Bronchial epithelial cell (primary cell): ENCODE measurements at regions not wholly inside any gene's neighbourhood (a gene's known extent, or its start where the extent isn't known, plus 50 kb on each side); places are given as distances from the start of the nearest gene placed in this dataset.
A peak's percentile ranks its signal among the peaks of the same experiment; 100 is the strongest.
"Not testable (repeated sequence)": the region's sequence is repeated elsewhere in the genome, so short reads cannot be mapped to it uniquely, and the experiment has no call there.

Source experiments
- DNase-seq: peaks from one replicate; pipeline ENCODE4 v3.0.0-alpha.2; 2010; ENCODE audit warnings: low read depth
- FAIRE-seq: peaks from 2 replicates; lab custom pipeline; 2011; peaks lifted over from hg19 to GRCh38; lab: Jason Lieb, UNC
- H3K27me3 ChIP-seq: 2 replicates; pipeline ENCODE4 v1.5.1; 2011; ENCODE audit warnings: low read length; ENCODE audit not compliant: control insufficient read depth, insufficient read depth
- H3K36me3 ChIP-seq: 2 replicates; pipeline ENCODE4 v1.5.1; 2011; ENCODE audit warnings: low read length; ENCODE audit not compliant: control insufficient read depth, insufficient read depth
- H3K4me3 ChIP-seq: 2 replicates; pipeline ENCODE4 v1.5.1; 2011; ENCODE audit warnings: mild to moderate bottlenecking, low read depth, low read length, control low read depth
- CTCF ChIP-seq: IDR thresholded peaks from 2 replicates; pipeline ENCODE4 v1.5.1; 2011; ENCODE audit warnings: mild to moderate bottlenecking, moderate library complexity, low read length, control low read depth, inconsistent platforms; ENCODE audit not compliant: insufficient read depth, severe bottlenecking

GRCh38 chr9:124146031-124146561, 111.7 kb upstream of the NEK6 start:
- FAIRE-seq (no peak), DNase-seq (no peak)
- TF ChIP-seq CTCF: no peak
- no peaks in the 10 kb centered on the region for H3K27me3 ChIP-seq
- H3K4me3 ChIP-seq: no peak overlapping the region
- no peaks in the 10 kb centered on the region for H3K36me3 ChIP-seq

DNA sequence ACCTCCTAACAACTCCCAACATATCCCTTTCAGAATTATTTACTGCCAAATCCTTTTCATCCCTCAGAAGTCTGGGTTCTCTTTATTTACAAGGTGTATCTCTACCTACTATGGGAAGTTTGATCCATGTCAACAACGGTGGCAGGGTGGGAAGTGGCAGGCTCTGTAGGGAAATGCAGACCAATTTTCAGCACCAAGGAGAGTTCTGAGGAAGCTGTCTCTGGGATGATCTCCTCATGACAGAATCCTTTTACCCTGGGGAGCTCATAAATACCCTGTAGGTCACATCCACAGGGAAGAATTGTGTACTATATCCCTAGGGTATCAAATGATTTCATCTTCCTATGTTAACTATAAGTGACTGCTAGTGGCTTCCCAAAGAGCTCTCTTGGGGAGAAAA, 107.8 kb upstream of the NEK6 start:
- Histone ChIP-seq H3K36me3 (no peaks in the 10 kb centered on the region), H3K4me3 (no peak overlapping the region), H3K27me3 (no peaks in the 10 kb centered on the region)
- DNase-seq (peak; percentile 15), FAIRE-seq (no peak)
- TF ChIP-seq CTCF: no peak

DNA sequence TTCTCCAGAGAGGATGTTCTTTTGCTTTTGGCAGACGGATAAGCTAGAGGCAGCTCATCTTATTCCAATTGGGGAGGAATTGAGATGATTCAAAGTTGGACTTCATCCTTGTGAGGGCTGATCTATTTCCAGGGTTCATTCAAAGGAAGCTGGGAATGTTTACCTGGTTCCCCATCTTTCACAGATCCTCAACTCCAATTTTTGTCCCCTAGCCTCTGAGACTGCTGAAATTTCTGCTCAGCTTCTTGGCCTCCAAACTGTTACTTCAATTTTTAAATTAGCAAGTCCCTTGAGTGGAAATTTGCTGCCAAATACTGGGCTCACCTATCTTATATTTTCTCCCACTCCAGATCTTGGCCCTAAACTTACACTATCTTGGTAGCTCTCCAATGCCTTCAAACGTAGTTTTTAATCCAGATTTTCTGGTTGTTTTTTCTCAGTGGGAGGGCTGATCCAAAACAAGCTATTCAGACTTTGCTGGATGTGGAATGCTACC, 93.9 kb upstream of the NEK6 start:
- DNase-seq (no peak), FAIRE-seq (no peak)
- TF ChIP-seq CTCF: no peak
- Histone ChIP-seq H3K27me3 (no peaks in the 10 kb centered on the region), H3K36me3 (no peaks in the 10 kb centered on the region), H3K4me3 (no peak overlapping the region)

GRCh38 chr9:124164811-124165210, 92.9 kb upstream of the NEK6 start:
- H3K27me3 ChIP-seq: no peaks in the 10 kb centered on the region
- no peak for DNase-seq

GRCh38 chr9:124174433-124174832, 83.3 kb upstream of the NEK6 start:
- no peak for TF ChIP-seq CTCF
- Histone ChIP-seq H3K36me3 (no peaks in the 10 kb centered on the region), H3K27me3 (no peaks in the 10 kb centered on the region), H3K4me3 (no peak overlapping the region)
- no peak for DNase-seq
- FAIRE-seq: no peak

More at GRCh38 chr9:124164811-124165210, 92.9 kb upstream of the NEK6 start:
- TF ChIP-seq CTCF: no peak
- no peak for FAIRE-seq
- Histone ChIP-seq H3K36me3 (no peaks in the 10 kb centered on the region), H3K4me3 (no peak overlapping the region)

DNA sequence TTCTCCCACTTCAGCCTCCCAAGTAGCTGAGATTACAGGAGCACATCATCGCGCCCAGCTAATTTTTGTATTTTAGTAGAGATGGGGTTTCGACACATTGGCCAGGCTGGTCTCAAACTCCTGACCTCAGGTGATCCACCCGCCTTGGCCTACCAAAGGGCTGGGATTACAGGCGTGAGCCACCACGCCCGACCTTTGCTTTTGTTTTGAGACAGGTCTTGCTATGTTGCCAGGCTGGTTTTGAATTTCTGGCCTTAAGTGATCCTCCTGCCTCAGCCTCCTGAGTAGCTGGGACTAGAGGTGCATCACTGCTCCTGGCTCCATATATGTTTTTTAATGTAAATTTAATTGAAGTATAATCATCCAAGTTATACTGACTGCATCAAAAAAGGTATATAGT, 80.2 kb upstream of the NEK6 start:
- H3K4me3 ChIP-seq, H3K27me3 ChIP-seq, FAIRE-seq, H3K36me3 ChIP-seq, DNase-seq: not testable (repeated sequence)
